GM19468 (cell line): ENCODE measurements at regions not wholly inside any gene's neighbourhood (a gene's known extent, or its start where the extent isn't known, plus 50 kb on each side); places are given as distances from the start of the nearest gene placed in this dataset.
"Not testable (repeated sequence)": the region's sequence is repeated elsewhere in the genome, so short reads cannot be mapped to it uniquely, and the experiment has no call there.

ENCODE experiments used
- ATAC-seq: cut with Tn5 transposase; IDR thresholded peaks from one replicate; pipeline ENCODE4 v1.9.1; 2021; ENCODE audit warnings: mild to moderate bottlenecking, moderate library complexity, moderate number of reproducible peaks; ENCODE audit not compliant: unreplicated experiment; ENCODE audit errors: extremely low read depth

- ATAC-seq: no peak
Observed at GRCh38 chr22:46039535-46039934, 62.6 kb upstream of the WNT7B start.

DNA sequence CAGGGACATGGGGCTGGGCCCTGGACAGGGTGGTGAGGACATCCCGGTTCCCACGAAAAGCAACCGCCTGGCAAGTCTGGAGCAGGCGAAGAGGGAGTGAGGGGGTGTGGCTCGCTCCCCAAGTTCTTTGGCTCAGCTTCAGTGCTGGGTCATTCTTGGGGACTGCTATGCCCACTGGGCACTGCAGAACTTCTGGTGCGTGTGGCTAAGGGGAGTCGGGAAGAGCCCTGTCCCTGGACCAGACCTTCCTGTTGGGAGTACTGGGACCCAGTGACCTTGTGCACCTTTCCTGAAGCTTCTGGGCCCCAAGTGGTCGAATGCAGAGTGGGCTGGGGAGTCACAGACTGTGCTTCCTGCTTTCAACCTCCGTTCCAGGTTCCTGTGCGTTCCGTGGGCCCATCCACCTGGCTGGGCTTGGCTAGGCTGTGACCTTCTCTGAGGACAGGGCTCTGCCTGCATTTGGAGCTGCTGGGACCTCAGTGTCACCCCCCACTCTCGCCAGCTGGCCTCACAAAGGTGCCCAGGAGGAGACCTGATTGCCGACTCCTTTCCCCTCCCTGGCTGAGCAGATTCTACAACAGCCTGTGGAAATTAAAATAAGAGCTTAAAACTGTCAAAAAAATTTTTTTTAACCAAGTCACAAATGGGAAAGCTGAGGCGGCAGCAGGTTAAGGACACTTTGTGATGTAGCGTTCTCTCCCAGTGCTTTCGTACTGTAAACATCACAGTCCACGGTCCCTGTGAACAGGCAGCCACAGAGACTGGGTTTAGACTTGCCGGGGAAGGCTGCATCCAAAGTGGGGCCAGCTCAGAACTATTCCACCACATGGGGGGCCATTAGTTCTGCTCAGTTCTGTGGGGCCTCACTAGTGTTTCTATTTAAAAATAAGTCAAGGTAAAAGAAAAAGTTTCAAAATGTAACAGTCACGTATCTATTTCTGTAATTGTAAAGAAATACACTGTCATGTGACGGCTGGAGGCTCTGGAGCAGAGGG is 63.8 kb upstream of the WNT7B start:
- ATAC-seq: no peak

GRCh38 chr22:46041642-46042041 is 64.7 kb upstream of the WNT7B start:
- ATAC-seq: no peak

DNA sequence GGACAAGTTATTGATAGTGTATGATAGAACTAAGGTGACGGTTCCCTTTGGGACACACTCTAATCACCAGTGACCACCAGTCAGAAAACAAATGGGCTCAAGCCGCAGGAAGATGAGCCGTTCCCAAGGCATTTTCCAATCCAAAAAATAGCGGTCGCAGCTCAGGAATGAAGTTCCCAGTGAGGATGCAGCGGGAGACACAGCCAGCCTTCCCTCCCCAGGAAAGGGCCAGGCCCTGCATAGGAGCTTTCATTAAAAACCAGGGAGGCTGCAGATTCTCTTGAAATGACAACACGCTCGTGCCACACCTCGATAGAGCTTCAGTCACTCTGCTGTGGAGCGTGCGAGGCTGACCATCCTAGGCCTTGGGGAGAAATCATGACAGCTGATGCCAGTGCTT is 65.8 kb upstream of the WNT7B start:
- no peak for ATAC-seq

DNA sequence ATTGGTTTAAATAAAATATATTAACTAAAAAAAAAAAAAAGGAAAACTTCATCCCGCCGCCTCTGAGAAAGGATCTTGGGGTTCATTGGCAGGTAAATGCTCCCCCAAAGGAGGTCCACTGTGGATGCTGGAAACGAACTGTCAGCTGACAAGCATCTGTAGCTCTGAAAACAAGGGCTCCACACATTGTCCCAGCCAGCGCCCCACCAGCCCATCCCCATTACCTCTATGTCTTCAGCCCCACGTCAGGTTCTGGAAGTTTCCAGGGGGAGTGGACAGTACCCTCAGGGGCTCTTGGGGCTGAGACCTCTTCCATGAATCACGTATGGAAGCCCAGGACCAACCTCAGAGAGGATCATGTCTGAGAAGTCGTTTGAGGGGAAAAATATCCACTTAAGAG is 66.4 kb upstream of the WNT7B start:
- no peak for ATAC-seq

- no peak for ATAC-seq
Observed at GRCh38 chr22:46043816-46044620, 67.1 kb upstream of the WNT7B start.

DNA sequence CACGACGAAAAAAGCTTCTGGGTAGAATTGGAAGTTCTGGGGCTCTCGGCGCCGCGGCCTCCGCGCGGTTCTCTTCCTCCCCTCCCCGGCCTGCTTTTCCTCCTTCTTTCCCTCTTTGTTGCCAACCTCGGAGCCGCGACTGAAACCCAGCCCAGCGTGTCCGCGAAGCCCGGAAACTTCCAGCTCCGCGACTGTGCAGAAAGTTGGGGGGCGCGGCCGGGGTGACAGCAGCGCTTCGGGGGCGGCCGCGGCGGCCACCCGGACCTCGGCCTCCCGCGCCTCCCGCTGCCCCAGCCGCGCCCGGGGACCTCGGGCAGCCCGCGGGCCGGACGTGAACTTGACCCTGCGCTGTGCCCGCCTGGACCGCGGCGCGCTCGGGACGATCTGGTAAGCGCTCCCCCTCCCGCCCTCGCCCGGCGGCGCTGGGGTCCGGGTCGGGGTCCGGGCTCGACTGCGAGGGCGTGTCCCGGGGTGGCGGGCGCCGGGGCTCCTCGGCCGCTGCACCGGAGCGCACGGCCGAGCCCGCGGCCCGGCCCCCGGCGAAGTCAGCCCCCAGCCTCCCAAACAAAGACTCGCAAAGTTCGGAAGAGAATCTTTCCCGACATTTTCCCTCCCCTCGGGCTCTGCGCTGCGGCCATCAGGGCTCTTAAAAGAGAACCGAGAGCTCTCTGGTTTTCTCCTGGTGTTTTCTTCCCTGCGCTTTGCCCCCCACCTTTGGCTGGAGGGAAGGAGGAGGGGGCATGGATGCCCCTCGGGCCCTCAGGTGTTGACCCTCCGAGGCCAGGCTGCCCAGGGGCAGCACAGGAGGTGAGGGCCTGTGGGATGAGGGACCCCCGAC is 67.9 kb upstream of the WNT7B start:
- no peak for ATAC-seq

DNA sequence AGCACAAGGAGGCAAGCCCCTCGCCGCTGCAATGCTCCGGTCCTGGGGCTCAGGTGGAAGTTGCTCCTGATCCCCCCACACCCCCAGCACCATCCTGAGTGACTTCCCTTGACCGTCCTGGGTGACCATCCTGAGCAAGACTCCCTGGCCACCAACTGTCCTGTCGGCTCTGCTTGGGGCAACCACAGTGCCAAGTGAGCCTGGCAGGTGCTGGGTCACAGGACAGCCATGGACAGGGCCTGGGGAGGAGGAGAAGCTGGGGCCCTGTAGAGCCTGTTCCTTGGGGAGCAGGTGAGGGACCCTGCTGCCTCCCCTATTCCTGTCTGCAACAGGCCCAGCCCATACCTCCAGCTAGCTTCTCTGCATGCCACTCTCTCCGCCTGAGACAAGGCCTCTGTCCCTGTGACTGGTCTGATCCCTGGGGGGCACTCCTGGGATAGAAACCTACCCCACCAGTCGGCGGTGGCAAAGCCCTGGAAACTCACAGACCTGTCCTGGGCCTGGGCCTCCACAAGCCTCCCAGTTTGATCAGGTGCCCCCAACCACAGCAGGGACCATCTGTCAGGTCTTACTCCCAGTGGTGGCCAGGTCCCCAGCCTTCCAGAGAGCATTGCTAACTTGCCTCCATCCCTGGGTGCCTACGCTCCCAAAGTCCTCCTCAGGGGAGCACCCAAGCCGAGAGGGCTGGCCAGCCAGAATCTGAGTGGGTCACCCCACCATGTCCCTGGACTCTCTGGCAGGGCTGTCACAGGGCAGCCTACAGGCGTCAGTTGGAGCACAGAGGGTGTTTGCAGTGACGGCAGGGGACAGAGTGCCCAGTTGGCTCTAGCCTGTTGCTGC is 68.7 kb upstream of the WNT7B start:
- no peak for ATAC-seq

GRCh38 chr22:46046299-46046685 is 69.3 kb upstream of the WNT7B start:
- ATAC-seq: no peak

DNA sequence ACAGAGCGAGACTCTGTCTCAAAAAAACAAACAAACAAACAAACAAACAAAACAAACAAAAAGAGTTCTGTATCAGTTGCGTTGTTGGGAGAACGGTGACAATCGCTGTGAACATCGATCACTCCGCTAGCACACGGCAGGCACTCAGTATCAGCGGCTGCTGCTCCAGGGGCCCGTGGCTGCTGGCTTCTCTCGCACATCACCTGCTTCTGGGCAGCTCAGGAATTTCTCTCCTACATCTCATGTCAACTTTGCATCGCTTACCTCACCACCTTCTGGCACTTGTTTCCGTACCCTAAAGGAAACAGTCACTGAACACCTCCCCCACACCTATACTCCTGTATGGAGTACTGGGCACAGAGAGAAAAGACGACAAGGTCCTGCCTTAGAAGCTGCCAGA is 70.3 kb upstream of the WNT7B start:
- no peak for ATAC-seq

- ATAC-seq: no peak
Observed at GRCh38 chr22:46047841-46048595, 71.1 kb upstream of the WNT7B start.

DNA sequence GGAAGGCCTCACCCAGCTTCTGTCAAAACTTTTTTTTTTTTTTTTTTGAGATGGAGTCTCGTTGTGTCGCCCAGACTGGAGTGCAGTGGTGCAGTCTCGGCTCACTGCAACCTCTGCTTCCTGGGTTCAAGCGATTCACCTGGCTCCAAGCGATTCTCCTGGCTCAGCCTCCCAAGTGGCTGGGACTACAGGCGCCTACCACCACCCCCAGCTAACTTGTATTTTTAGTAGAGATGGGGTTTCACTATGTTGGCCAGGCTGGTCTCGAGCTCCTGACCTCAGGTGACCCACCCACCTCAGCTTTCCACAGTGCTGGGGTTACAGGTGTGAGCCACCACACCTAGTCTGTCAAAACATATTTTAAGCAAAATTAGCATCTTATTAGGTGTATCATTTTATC is 71.7 kb upstream of the WNT7B start:
- ATAC-seq: not testable (repeated sequence)

- ATAC-seq: no peak
Observed at GRCh38 chr22:46049726-46050450, 72.9 kb upstream of the WNT7B start.

- no peak for ATAC-seq
Observed at GRCh38 chr22:46050451-46050845, 73.5 kb upstream of the WNT7B start.

DNA sequence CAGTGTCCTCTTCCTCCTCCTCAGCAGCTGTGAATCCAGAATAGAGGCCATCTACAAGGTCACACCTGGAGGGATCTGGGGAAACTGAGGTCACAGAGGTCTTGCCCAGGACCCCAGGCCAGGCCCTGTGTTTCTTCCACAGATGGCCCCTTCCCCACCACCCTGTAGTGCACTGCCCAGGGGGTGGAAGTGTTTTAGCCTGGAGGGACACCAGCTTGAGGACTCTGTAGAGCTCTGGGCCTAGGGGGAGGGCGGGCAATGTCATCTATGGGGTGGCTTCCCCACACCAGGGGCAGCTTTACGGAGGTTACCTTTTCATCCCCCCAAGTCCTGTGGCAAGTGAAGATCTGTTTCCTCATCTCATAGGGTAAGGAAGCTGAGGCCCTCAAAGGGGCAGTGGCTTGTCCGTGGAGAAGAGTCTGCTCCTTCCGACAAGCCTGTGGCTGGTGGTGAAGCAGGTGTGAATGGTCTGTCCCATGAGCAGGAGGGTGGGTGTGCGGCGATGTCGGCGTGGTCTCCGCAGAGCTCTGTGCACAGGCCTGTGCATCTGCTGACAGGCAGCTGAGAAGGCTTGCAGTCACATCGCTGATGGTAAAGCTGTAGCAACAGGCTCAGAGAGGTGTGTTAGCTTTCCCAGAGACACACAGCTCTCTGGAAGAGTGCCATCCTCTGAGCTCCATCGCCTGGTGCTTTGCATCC is 74.1 kb upstream of the WNT7B start:
- ATAC-seq: no peak

- ATAC-seq: no peak
Observed at GRCh38 chr22:46051646-46052045, 74.7 kb upstream of the WNT7B start.

DNA sequence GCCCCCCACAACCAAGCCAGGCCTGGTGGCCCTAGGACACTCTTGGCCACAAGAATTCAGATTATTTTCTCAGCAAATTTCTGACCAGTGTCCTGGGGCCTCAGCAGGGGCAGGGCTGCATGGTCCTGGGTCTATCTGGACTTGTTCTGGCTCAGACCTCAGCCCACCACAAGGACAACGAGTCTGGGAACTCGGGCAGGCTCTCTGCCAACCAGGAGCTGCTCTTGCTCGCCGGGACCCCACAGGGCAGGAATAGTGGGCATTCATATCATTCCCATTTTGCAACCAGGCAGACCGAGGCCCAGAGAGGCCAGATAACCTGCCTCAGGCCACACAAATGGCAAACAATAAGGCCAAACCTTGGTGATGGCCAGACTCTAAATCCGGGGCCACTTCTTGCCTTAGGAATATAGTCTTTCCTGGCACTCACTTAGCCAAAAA is 75.4 kb upstream of the WNT7B start:
- ATAC-seq: no peak
